ENCODE measurements at regions not wholly inside any gene's neighbourhood (a gene's known extent, or its start where the extent isn't known, plus 50 kb on each side); places are given as distances from the start of the nearest gene placed in this dataset.

GRCh38 chr6:53982366-53983050, 128.7 kb upstream of the MLIP start:
- no peak for TF ChIP-seq EZH2phosphoT487 (IDR thresholded peaks at IDR 0.05; ENCODE audit: borderline replicate concordance, low read depth)
- no peak for TF ChIP-seq CHD2 (IDR thresholded peaks at IDR 0.05; ENCODE audit: low read length, partially characterized antibody)
- TF ChIP-seq, protein P1, sequence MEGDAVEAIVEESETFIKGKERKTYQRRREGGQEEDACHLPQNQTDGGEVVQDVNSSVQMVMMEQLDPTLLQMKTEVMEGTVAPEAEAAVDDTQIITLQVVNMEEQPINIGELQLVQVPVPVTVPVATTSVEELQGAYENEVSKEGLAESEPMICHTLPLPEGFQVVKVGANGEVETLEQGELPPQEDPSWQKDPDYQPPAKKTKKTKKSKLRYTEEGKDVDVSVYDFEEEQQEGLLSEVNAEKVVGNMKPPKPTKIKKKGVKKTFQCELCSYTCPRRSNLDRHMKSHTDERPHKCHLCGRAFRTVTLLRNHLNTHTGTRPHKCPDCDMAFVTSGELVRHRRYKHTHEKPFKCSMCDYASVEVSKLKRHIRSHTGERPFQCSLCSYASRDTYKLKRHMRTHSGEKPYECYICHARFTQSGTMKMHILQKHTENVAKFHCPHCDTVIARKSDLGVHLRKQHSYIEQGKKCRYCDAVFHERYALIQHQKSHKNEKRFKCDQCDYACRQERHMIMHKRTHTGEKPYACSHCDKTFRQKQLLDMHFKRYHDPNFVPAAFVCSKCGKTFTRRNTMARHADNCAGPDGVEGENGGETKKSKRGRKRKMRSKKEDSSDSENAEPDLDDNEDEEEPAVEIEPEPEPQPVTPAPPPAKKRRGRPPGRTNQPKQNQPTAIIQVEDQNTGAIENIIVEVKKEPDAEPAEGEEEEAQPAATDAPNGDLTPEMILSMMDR (IDR thresholded peaks at IDR 0.05) = no peak
- TF ChIP-seq, protein P2, sequence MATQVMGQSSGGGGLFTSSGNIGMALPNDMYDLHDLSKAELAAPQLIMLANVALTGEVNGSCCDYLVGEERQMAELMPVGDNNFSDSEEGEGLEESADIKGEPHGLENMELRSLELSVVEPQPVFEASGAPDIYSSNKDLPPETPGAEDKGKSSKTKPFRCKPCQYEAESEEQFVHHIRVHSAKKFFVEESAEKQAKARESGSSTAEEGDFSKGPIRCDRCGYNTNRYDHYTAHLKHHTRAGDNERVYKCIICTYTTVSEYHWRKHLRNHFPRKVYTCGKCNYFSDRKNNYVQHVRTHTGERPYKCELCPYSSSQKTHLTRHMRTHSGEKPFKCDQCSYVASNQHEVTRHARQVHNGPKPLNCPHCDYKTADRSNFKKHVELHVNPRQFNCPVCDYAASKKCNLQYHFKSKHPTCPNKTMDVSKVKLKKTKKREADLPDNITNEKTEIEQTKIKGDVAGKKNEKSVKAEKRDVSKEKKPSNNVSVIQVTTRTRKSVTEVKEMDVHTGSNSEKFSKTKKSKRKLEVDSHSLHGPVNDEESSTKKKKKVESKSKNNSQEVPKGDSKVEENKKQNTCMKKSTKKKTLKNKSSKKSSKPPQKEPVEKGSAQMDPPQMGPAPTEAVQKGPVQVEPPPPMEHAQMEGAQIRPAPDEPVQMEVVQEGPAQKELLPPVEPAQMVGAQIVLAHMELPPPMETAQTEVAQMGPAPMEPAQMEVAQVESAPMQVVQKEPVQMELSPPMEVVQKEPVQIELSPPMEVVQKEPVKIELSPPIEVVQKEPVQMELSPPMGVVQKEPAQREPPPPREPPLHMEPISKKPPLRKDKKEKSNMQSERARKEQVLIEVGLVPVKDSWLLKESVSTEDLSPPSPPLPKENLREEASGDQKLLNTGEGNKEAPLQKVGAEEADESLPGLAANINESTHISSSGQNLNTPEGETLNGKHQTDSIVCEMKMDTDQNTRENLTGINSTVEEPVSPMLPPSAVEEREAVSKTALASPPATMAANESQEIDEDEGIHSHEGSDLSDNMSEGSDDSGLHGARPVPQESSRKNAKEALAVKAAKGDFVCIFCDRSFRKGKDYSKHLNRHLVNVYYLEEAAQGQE (IDR thresholded peaks at IDR 0.05; ENCODE audit: low read depth, low read length) = no peak
- TF ChIP-seq NRF1 (IDR thresholded peaks at IDR 0.05; ENCODE audit: low read depth, low read length) = no peak
- no peak for TF ChIP-seq RXRA (IDR thresholded peaks at IDR 0.05; ENCODE audit: borderline replicate concordance, low read depth)
- no peak for TF ChIP-seq MXI1 (IDR thresholded peaks at IDR 0.05; ENCODE audit: low read depth, low read length)
- no peak for TF ChIP-seq TAF1 (IDR thresholded peaks at IDR 0.05; ENCODE audit: borderline replicate concordance, low read depth, low read length)
- no peak for TF ChIP-seq YY1 (IDR thresholded peaks at IDR 0.05; ENCODE audit: low read depth)
